Ammon's horn (tissue), 1 donor: ENCODE measurements at regions not wholly inside any gene's neighbourhood (a gene's known extent, or its start where the extent isn't known, plus 50 kb on each side); places are given as distances from the start of the nearest gene placed in this dataset.

ENCODE experiments used
- DNase-seq: peaks from one replicate; pipeline ENCODE4 v3.0.0-alpha.2; 2016; ENCODE audit warnings: low spot score

GRCh38 chr15:98144388-98144787 is 183.9 kb downstream of the ARRDC4 start:
- no peak for DNase-seq

- DNase-seq: no peak
Measured at GRCh38 chr15:98146031-98146820, 185.7 kb downstream of the ARRDC4 start.

- DNase-seq: no peak
Measured at GRCh38 chr15:98147415-98147814, 186.9 kb downstream of the ARRDC4 start.

GRCh38 chr15:98150084-98150483 is 189.6 kb downstream of the ARRDC4 start:
- DNase-seq: no peak

GRCh38 chr15:98150536-98150935 is 190.0 kb downstream of the ARRDC4 start:
- no peak for DNase-seq

GRCh38 chr15:98151096-98151495 is 190.6 kb downstream of the ARRDC4 start:
- DNase-seq: no peak

GRCh38 chr15:98152156-98152555 is 191.7 kb downstream of the ARRDC4 start:
- no peak for DNase-seq

GRCh38 chr15:98154863-98155262 is 194.4 kb downstream of the ARRDC4 start:
- no peak for DNase-seq

- DNase-seq: no peak
Measured at GRCh38 chr15:98155356-98155755, 194.9 kb downstream of the ARRDC4 start.

GRCh38 chr15:98160236-98160635 is 199.7 kb downstream of the ARRDC4 start:
- DNase-seq: no peak

GRCh38 chr15:98163319-98164045 is 203.0 kb downstream of the ARRDC4 start:
- no peak for DNase-seq

- no peak for DNase-seq
Measured at GRCh38 chr15:98164571-98164970, 204.1 kb downstream of the ARRDC4 start.

GRCh38 chr15:98164986-98165385 is 204.5 kb downstream of the ARRDC4 start:
- DNase-seq: no peak

GRCh38 chr15:98167722-98168268 is 207.3 kb downstream of the ARRDC4 start:
- no peak for DNase-seq

GRCh38 chr15:98169551-98169950 is 209.0 kb downstream of the ARRDC4 start:
- DNase-seq: no peak

GRCh38 chr15:98174286-98174685 is 213.8 kb downstream of the ARRDC4 start:
- DNase-seq: no peak

GRCh38 chr15:98174841-98175240 is 214.3 kb downstream of the ARRDC4 start:
- DNase-seq: no peak

- DNase-seq: peak; percentile 81
Measured at GRCh38 chr15:98177966-98178592, 217.6 kb downstream of the ARRDC4 start.

GRCh38 chr15:98178861-98179260 is 218.4 kb downstream of the ARRDC4 start:
- DNase-seq: no peak

GRCh38 chr15:98187549-98187948 is 227.0 kb downstream of the ARRDC4 start:
- DNase-seq: no peak

GRCh38 chr15:98190914-98191313 is 230.4 kb downstream of the ARRDC4 start:
- no peak for DNase-seq

- DNase-seq: no peak
Measured at GRCh38 chr15:98195796-98196195, 235.3 kb downstream of the ARRDC4 start.

- no peak for DNase-seq
Measured at GRCh38 chr15:98196371-98196770, 235.9 kb downstream of the ARRDC4 start.
